BLaER1 (cell line): ENCODE measurements at regions not wholly inside any gene's neighbourhood (a gene's known extent, or its start where the extent isn't known, plus 50 kb on each side); places are given as distances from the start of the nearest gene placed in this dataset.
"Not testable (repeated sequence)": the region's sequence is repeated elsewhere in the genome, so short reads cannot be mapped to it uniquely, and the experiment has no call there.

Experiments
- H3K27ac ChIP-seq: shearing (Covaris generic); formaldehyde crosslinking; 2 replicates; pipeline ENCODE4 v1.8.1; 2022
- H3K27me3 ChIP-seq: shearing (Covaris generic); formaldehyde crosslinking; 2 replicates; pipeline ENCODE4 v1.8.1; 2022
- H3K36me3 ChIP-seq: shearing (Covaris generic); formaldehyde crosslinking; 2 replicates; pipeline ENCODE4 v1.8.1; 2022
- H3K4me1 ChIP-seq: shearing (Covaris generic); formaldehyde crosslinking; 2 replicates; pipeline ENCODE4 v1.8.1; 2022
- H3K4me2 ChIP-seq: shearing (Covaris generic); formaldehyde crosslinking; 2 replicates; pipeline ENCODE4 v1.8.1; 2022
- H3K4me3 ChIP-seq: shearing (Covaris generic); formaldehyde crosslinking; 2 replicates; pipeline ENCODE4 v1.8.1; 2022
- H3K9ac ChIP-seq: shearing (Covaris generic); formaldehyde crosslinking; 2 replicates; pipeline ENCODE4 v1.8.1; 2022
- H3K9me3 ChIP-seq: shearing (Covaris generic); formaldehyde crosslinking; 2 replicates; pipeline ENCODE4 v1.8.1; 2022
- H4K20me1 ChIP-seq: shearing (Covaris generic); formaldehyde crosslinking; 2 replicates; pipeline ENCODE4 v1.8.1; 2022
- Cebpa-rat ChIP-seq: shearing (Covaris generic); IDR thresholded peaks from 2 replicates; pipeline ENCODE4 v1.8.1; 2022

- Histone ChIP-seq H3K27ac (peak overlapping the region; percentile 25; the same call in 1 of the 2 replicates), H3K4me1 (peaks cover 16% of the 10 kb centered on the region), H3K36me3 (no peaks in the 10 kb centered on the region), H3K27me3 (peaks cover 41% of the 10 kb centered on the region), H3K4me3 (peak overlapping the region; percentile 83), H3K9me3 (no peaks in the 10 kb centered on the region), H4K20me1 (peaks cover 20% of the 10 kb centered on the region), H3K9ac (peak overlapping the region; percentile 72), H3K4me2 (peak overlapping the region; percentile 87)
- no peak for TF ChIP-seq Cebpa-rat
Measured at GRCh38 chr13:99087098-99087953, 109.5 kb upstream of the DOCK9 start.

GRCh38 chr13:99087954-99088491 is 110.2 kb upstream of the DOCK9 start:
- H4K20me1 ChIP-seq: peaks cover 20% of the 10 kb centered on the region
- peak overlapping the region; percentile 87 for H3K4me2 ChIP-seq
- H3K4me3 ChIP-seq: peak overlapping the region; percentile 83
- H3K9ac ChIP-seq: peak overlapping the region; percentile 72
- no peaks in the 10 kb centered on the region for H3K36me3 ChIP-seq
- TF ChIP-seq Cebpa-rat: no peak
- no peaks in the 10 kb centered on the region for H3K9me3 ChIP-seq
- peaks cover 16% of the 10 kb centered on the region for H3K4me1 ChIP-seq
- H3K27me3 ChIP-seq: peaks cover 41% of the 10 kb centered on the region
- no peak overlapping the region for H3K27ac ChIP-seq

GRCh38 chr13:99093997-99094396 is 106.7 kb upstream of the UBAC2 start:
- Histone ChIP-seq H3K4me1 (no peaks in the 10 kb centered on the region), H3K27ac (no peak overlapping the region), H3K4me2 (no peak overlapping the region), H3K4me3 (no peak overlapping the region), H3K36me3 (no peaks in the 10 kb centered on the region), H3K27me3 (no peaks in the 10 kb centered on the region), H4K20me1 (no peaks in the 10 kb centered on the region), H3K9ac (no peak overlapping the region), H3K9me3 (no peaks in the 10 kb centered on the region)
- no peak for TF ChIP-seq Cebpa-rat

- not testable (repeated sequence) for H3K36me3 ChIP-seq, H3K4me3 ChIP-seq, H3K4me1 ChIP-seq, H3K27ac ChIP-seq, H3K4me2 ChIP-seq, H3K27me3 ChIP-seq, H3K9ac ChIP-seq, H3K9me3 ChIP-seq, H4K20me1 ChIP-seq
Measured at GRCh38 chr13:99101831-99102230, 98.8 kb upstream of the UBAC2 start.

- Histone ChIP-seq H3K27me3 (no peaks in the 10 kb centered on the region), H3K4me2 (no peak overlapping the region), H3K36me3 (no peaks in the 10 kb centered on the region), H3K27ac (no peak overlapping the region), H3K4me3 (no peak overlapping the region), H4K20me1 (no peaks in the 10 kb centered on the region), H3K9me3 (no peaks in the 10 kb centered on the region), H3K9ac (no peak overlapping the region), H3K4me1 (no peaks in the 10 kb centered on the region)
- TF ChIP-seq Cebpa-rat: no peak
Measured at GRCh38 chr13:99103536-99103935, 97.1 kb upstream of the UBAC2 start.

GRCh38 chr13:99104396-99104795 is 96.3 kb upstream of the UBAC2 start:
- Histone ChIP-seq H3K4me2 (no peak overlapping the region), H3K36me3 (no peaks in the 10 kb centered on the region), H3K9ac (no peak overlapping the region), H3K27me3 (no peaks in the 10 kb centered on the region), H4K20me1 (no peaks in the 10 kb centered on the region), H3K4me3 (no peak overlapping the region), H3K27ac (no peak overlapping the region), H3K9me3 (no peaks in the 10 kb centered on the region), H3K4me1 (no peaks in the 10 kb centered on the region)
- no peak for TF ChIP-seq Cebpa-rat

GRCh38 chr13:99105160-99105559 is 95.5 kb upstream of the UBAC2 start:
- Histone ChIP-seq H3K9ac (no peak overlapping the region), H3K4me1 (no peaks in the 10 kb centered on the region), H3K4me2 (no peak overlapping the region), H3K4me3 (no peak overlapping the region), H3K9me3 (no peaks in the 10 kb centered on the region), H3K27me3 (no peaks in the 10 kb centered on the region), H3K36me3 (no peaks in the 10 kb centered on the region), H4K20me1 (no peaks in the 10 kb centered on the region), H3K27ac (no peak overlapping the region)
- TF ChIP-seq Cebpa-rat: no peak

GRCh38 chr13:99113351-99113750 is 87.3 kb upstream of the UBAC2 start:
- H3K27ac ChIP-seq: no peak overlapping the region
- H3K9me3 ChIP-seq: 0 out of 2 replicates have a peak, but pooled peaks cover 4% of the 10 kb centered on the region
- no peaks in the 10 kb centered on the region for H3K4me1 ChIP-seq
- H3K36me3 ChIP-seq: no peaks in the 10 kb centered on the region
- H3K4me3 ChIP-seq: no peak overlapping the region
- TF ChIP-seq Cebpa-rat: no peak
- H3K27me3 ChIP-seq: no peaks in the 10 kb centered on the region
- H3K4me2 ChIP-seq: no peak overlapping the region
- no peak overlapping the region for H3K9ac ChIP-seq
- H4K20me1 ChIP-seq: no peaks in the 10 kb centered on the region

GRCh38 chr13:99118179-99118578 is 82.5 kb upstream of the UBAC2 start:
- H3K4me3 ChIP-seq: no peak overlapping the region
- H3K4me1 ChIP-seq: no peaks in the 10 kb centered on the region; the same call in 1 of the 2 replicates
- no peaks in the 10 kb centered on the region for H3K27me3 ChIP-seq
- H3K36me3 ChIP-seq: no peaks in the 10 kb centered on the region
- H4K20me1 ChIP-seq: no peaks in the 10 kb centered on the region
- no peak overlapping the region for H3K27ac ChIP-seq
- H3K9ac ChIP-seq: no peak overlapping the region
- H3K4me2 ChIP-seq: no peak overlapping the region
- no peak for TF ChIP-seq Cebpa-rat
- peaks cover 8% of the 10 kb centered on the region for H3K9me3 ChIP-seq

- TF ChIP-seq Cebpa-rat: no peak
- Histone ChIP-seq H4K20me1 (no peaks in the 10 kb centered on the region), H3K27me3 (no peaks in the 10 kb centered on the region), H3K36me3 (no peaks in the 10 kb centered on the region), H3K4me3 (no peak overlapping the region), H3K4me2 (no peak overlapping the region), H3K27ac (no peak overlapping the region), H3K4me1 (peaks cover 15% of the 10 kb centered on the region), H3K9me3 (peaks cover 8% of the 10 kb centered on the region), H3K9ac (no peak overlapping the region)
Measured at GRCh38 chr13:99119656-99120055, 81.0 kb upstream of the UBAC2 start.
